ENCODE measurements at regions not wholly inside any gene's neighbourhood (a gene's known extent, or its start where the extent isn't known, plus 50 kb on each side); places are given as distances from the start of the nearest gene placed in this dataset.

DNA sequence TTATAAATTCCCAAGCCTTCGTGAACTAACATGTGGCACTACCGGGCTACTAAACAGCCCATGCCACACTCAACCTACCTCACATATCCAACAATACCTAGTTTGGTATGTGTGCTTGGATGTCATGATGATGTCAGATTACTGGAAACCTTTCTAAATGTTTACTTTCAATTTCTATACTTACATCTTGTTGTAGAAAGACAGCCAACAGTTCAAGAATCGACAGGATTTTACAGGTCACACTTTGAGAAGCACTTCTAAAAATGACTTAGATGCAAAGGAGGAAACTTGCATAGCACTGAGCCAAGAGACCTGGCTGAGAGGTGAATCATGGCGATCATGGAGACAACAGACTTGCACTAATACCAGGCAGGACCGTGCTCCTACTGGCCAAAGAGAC lies 209.9 kb downstream of the COL4A1 start:
- H3K4me3 ChIP-seq = no peak overlapping the region
- H3K4me1 ChIP-seq = no peaks in the 10 kb centered on the region
- H3K27me3 ChIP-seq (ENCODE audit: low read depth) = no peaks in the 10 kb centered on the region
- no peak for DNase-seq (ENCODE audit: low spot score in 2 of 2)
- in situ Hi-C loops (cut with MboI; ENCODE audit: low sequenced_read_pairs) = no loop called here
- no peaks in the 10 kb centered on the region for H3K36me3 ChIP-seq (replicated peaks)
- H3K9me3 ChIP-seq = no peaks in the 10 kb centered on the region

DNA sequence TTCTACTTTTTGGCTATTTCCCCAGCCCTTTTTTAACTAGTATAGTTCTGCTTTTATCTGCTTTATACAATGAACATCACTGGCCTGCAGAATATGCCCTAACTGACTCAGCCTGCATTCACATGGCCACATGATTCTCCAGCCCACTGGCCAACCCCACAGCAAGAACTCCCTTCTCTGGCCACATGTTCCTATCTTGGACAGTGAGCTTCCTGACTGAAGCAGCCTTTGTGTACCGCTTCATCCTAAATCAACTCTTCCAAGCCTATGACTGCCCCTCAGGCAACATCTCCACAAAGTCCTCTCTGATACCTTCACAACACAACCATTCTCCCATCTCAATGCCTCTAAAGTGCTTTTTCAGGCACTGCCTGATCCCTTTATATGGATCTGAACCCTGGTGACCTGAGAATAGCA lies 214.1 kb downstream of the COL4A1 start:
- H3K27me3 ChIP-seq (ENCODE audit: low read depth) = no peaks in the 10 kb centered on the region
- in situ Hi-C loops (cut with MboI; ENCODE audit: low sequenced_read_pairs) = no loop called here

DNA sequence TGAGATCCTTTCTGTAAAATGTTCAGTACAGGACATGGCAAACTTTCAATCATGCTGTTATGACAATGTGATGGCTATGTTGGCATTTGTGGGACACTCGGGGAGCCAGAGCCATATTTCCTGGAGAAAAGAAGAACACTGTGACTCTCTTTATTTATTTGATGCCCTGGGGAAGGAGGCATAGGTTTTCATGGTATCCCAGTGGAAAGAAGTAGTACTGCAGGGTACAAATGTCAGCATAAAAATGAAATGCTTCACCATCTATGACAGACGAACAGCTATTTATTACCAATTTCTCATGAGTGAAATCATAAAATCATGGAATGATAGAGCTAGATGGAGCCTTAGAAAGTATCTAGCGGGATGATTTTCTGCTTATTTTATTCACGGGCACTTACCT lies 217.1 kb downstream of the COL4A1 start:
- H3K9me3 ChIP-seq = no peaks in the 10 kb centered on the region
- no peaks in the 10 kb centered on the region for H3K27me3 ChIP-seq (ENCODE audit: low read depth)
- no peaks in the 10 kb centered on the region for H3K4me1 ChIP-seq
- no peak overlapping the region for H3K4me3 ChIP-seq
- in situ Hi-C loops (cut with MboI; ENCODE audit: low sequenced_read_pairs) = no loop called here
- no peak for DNase-seq (ENCODE audit: low spot score in 2 of 2)
- H3K36me3 ChIP-seq (replicated peaks) = no peaks in the 10 kb centered on the region

More for the DNA sequence above, 214.1 kb downstream of the COL4A1 start:
- no peaks in the 10 kb centered on the region for H3K9me3 ChIP-seq
- H3K36me3 ChIP-seq (replicated peaks) = no peaks in the 10 kb centered on the region
- no peaks in the 10 kb centered on the region for H3K4me1 ChIP-seq
- H3K4me3 ChIP-seq = no peak overlapping the region
- DNase-seq (ENCODE audit: low spot score in 2 of 2) = no peak

DNA sequence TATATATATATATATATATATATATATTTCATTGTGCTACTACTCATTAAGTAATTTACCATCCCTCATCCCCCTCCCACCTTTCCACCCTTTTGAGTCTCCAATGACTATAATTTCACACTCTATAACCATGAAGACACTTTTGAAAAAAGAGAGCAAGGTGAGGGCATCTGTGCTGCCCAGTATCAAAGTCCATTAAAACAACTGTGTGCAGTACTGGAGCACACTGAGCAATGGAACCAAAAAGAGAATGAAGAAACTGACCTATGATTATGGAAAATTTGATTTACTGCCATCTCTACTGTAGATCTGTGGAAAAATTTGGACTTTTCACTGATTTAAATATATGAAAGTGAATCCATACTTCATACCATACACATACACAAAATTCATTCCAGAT lies 217.9 kb downstream of the COL4A1 start:
- Histone ChIP-seq H3K36me3 (replicated peaks) (no peaks in the 10 kb centered on the region), H3K27me3 (ENCODE audit: low read depth) (no peaks in the 10 kb centered on the region), H3K4me3 (no peak overlapping the region), H3K9me3 (no peaks in the 10 kb centered on the region), H3K4me1 (no peaks in the 10 kb centered on the region)
- in situ Hi-C loops (cut with MboI; ENCODE audit: low sequenced_read_pairs) = no loop called here
- no peak for DNase-seq (ENCODE audit: low spot score in 2 of 2)

DNA sequence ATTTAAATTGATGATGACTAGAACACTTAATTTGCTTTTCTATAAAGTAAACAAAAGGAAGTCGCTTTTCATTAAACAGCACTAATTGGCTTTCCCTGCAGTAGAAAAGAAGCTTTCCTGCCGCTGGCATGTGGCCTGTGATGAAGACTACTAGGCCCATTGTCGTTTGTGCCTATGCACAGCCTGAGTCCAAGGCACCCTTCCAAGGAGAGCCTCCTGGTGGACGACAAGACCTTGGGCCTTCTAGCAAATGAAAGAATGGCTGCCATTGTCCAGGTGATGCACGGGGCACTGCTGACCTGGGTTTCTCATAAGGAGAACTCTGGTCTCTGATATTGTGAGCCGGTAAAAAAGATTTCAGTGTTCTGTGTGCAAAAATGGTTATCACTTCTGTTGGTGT lies 233.0 kb downstream of the COL4A1 start:
- in situ Hi-C loops (cut with MboI; ENCODE audit: low sequenced_read_pairs) = no loop called here
- Histone ChIP-seq H3K36me3 (replicated peaks) (no peaks in the 10 kb centered on the region), H3K9me3 (no peaks in the 10 kb centered on the region), H3K4me3 (no peak overlapping the region), H3K27me3 (ENCODE audit: low read depth) (no peaks in the 10 kb centered on the region), H3K4me1 (no peaks in the 10 kb centered on the region)
- no peak for DNase-seq (ENCODE audit: low spot score in 2 of 2)

DNA sequence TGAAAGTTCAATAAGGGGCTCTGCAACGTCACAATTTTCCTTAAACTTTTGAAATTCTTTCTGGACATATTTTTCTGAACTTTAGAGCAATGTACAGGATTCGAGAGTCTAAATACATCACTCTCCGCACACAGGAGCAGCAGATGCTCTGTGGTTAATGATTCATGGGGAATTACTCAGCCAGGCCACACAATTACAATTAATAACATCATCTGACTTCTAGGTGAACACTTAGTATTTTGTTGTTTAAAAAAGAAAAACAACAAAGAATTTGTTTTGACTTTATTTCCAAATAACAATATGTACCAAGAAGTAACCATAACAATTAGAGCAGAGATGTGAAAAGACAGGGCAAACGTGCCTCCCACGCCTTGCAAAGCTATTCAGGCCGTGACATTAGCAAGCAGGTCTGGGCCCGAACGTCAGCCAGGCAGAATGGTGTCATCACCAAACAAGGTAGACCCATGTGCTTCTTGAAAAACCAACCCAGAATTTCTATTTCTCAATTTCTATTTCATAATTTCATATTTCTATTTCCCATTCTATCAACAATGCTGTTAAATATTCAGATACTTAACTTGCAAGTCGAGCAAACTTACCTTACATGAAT lies 236.3 kb downstream of the COL4A1 start:
- Histone ChIP-seq H3K36me3 (replicated peaks) (no peaks in the 10 kb centered on the region), H3K4me3 (no peak overlapping the region), H3K27me3 (ENCODE audit: low read depth) (no peaks in the 10 kb centered on the region), H3K9me3 (no peaks in the 10 kb centered on the region), H3K4me1 (no peaks in the 10 kb centered on the region)
- in situ Hi-C loops (cut with MboI; ENCODE audit: low sequenced_read_pairs) = no loop called here
- DNase-seq (ENCODE audit: low spot score in 2 of 2) = no peak

DNA sequence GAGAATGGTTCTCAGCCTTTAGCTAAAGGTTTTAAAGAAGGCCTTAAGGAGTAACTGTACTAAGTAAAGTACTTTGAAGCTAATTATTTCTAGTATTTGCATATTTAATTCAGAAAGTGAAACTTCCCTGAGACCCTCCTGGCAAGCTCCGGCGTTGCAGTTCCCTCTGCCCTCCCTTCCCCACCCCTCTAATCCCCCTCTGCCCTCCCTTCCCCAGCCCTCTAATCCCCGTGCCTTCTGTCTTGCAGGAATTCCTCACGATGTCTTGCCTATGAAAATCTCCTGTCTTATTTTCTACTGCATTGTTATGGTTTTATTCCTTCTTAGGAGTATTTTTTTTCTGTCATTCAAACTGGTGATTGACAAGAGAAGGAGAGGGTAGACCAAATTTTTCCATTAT lies 236.9 kb downstream of the COL4A1 start:
- H3K9me3 ChIP-seq = no peaks in the 10 kb centered on the region
- no peak overlapping the region for H3K4me3 ChIP-seq
- no peak for DNase-seq (ENCODE audit: low spot score in 2 of 2)
- H3K36me3 ChIP-seq (replicated peaks) = no peaks in the 10 kb centered on the region
- no peaks in the 10 kb centered on the region for H3K4me1 ChIP-seq
- in situ Hi-C loops (cut with MboI; ENCODE audit: low sequenced_read_pairs) = no loop called here
- H3K27me3 ChIP-seq (ENCODE audit: low read depth) = no peaks in the 10 kb centered on the region

DNA sequence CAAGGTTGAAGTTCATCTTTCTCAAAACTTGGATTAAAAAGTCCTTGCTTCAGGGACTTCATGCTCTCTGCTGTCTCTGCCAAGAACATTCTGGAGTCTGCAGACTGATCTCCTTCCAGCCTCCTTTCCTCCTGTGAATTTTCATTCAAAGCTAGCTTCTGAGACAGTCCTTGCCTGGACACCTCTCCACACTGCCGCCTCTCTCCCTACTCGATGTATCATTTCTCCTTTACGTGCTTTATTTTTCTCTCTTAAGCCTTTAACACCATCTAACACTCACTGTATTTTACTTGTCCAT lies 238.8 kb downstream of the COL4A1 start:
- no peak for DNase-seq (ENCODE audit: low spot score in 2 of 2)
- Histone ChIP-seq H3K4me1 (no peaks in the 10 kb centered on the region), H3K4me3 (no peak overlapping the region), H3K36me3 (replicated peaks) (no peaks in the 10 kb centered on the region), H3K27me3 (ENCODE audit: low read depth) (no peaks in the 10 kb centered on the region), H3K9me3 (no peaks in the 10 kb centered on the region)
- in situ Hi-C loops (cut with MboI; ENCODE audit: low sequenced_read_pairs) = no loop called here

DNA sequence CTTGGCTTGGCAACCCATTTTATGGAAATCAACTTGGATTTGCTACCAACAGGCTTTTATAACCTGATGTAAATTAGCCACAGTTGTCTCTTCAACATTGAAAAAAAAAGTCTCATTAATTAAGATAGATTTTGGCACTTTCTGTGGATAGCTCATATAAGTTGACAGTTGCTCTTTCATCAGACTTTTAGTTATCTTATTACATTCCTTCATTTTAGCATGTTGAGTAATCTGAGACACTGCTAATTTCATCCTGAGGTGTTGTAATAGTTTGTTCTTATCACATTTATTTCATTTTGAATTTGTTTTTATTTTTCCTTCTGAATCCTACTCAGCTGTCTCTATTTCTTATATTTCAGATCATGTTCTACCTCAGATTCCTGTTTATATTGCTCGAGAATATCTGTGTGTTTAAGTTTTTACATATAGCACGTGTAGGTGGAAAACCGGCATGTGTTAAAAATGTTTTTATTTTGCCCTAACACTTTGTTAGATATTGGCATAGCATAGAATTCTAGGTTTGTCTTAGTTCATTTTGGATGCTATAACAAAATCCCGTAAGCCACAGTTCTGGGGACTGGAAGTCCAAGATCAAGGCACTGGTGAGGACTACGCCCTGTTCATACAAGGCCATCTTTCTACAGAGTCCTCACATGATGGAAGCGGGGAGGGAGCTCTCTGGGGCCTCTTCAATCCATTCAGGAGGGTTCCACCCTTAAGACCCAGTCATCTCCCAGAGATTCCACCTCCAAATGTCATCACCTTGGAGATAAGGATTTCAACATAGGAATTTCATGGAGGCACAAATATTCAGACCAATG lies 239.4 kb downstream of the COL4A1 start:
- Histone ChIP-seq H3K36me3 (replicated peaks) (no peaks in the 10 kb centered on the region), H3K4me1 (no peaks in the 10 kb centered on the region), H3K4me3 (no peak overlapping the region), H3K9me3 (no peaks in the 10 kb centered on the region), H3K27me3 (ENCODE audit: low read depth) (no peaks in the 10 kb centered on the region)
- in situ Hi-C loops (cut with MboI; ENCODE audit: low sequenced_read_pairs) = no loop called here
- no peak for DNase-seq (ENCODE audit: low spot score in 2 of 2)

DNA sequence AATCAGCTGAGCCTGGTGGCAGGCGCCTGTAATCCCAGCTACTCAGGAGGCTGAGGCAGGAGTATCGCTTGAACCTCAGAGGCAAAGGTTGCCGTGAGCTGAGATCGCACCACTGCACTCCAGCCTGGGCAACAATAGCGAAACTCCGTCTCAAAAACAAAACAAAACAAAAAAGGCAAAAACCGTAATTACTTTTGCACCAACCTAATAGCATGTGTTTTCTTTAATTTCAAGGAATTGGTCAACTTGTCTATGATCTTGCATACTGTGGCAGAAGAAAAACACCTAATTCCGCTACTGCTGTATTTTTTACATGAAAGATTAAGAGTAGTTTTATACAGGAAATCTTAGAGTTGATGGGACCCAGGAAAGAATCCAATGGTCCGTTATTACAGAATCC lies 241.2 kb downstream of the COL4A1 start:
- Histone ChIP-seq H3K36me3 (replicated peaks) (no peaks in the 10 kb centered on the region), H3K27me3 (ENCODE audit: low read depth) (no peaks in the 10 kb centered on the region), H3K4me3 (no peak overlapping the region), H3K4me1 (no peaks in the 10 kb centered on the region), H3K9me3 (no peaks in the 10 kb centered on the region)
- in situ Hi-C loops (cut with MboI; ENCODE audit: low sequenced_read_pairs) = no loop called here
- DNase-seq (ENCODE audit: low spot score in 2 of 2) = no peak

DNA sequence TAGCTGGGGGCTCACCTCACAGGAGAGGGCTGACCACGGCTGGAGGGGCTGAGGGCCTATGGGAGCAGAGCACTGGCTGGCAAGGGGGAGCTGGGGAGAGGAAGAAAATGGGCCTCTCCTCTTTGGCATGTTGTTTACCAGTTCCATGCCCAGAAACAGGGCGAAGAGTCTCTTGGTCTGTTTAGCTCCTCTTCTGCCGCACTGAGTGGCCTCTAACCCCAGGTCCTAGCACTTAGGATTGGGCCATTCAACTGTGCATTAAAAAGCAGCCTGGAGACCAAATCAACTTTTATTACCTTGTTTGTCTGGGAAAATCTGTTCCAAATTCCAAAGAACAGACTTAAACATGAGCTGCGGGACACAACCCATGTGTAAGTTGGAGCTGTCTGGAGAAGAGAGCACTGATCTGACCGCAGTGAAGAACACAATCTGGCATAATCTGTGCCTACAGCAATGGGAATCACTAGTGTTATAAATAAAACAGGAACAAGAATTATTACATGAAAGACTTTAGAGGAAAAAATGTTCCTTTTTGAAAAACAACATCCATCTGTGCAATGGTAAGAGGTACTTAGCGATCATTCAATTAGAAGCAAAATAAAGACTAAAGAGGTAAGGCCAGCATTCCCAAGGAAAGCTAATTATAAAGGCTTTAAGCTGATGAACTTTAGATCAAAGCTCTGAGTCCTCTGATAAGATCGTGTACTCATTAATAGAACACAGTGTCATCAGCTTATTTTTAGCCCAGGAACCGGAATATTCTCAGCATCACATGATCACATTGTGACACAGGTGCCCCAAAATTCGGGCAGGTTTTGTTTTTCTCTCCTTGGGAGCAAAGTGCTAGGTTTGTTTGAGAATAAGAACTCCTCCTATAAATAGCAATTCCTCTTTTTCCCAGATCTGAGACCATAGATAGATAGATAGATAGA lies 243.2 kb downstream of the COL4A1 start:
- DNase-seq (ENCODE audit: low spot score in 2 of 2) = no peak
- Histone ChIP-seq H3K4me3 (no peak overlapping the region), H3K36me3 (replicated peaks) (no peaks in the 10 kb centered on the region), H3K27me3 (ENCODE audit: low read depth) (no peaks in the 10 kb centered on the region), H3K9me3 (no peaks in the 10 kb centered on the region), H3K4me1 (no peaks in the 10 kb centered on the region)
- in situ Hi-C loops (cut with MboI; ENCODE audit: low sequenced_read_pairs) = no loop called here

DNA sequence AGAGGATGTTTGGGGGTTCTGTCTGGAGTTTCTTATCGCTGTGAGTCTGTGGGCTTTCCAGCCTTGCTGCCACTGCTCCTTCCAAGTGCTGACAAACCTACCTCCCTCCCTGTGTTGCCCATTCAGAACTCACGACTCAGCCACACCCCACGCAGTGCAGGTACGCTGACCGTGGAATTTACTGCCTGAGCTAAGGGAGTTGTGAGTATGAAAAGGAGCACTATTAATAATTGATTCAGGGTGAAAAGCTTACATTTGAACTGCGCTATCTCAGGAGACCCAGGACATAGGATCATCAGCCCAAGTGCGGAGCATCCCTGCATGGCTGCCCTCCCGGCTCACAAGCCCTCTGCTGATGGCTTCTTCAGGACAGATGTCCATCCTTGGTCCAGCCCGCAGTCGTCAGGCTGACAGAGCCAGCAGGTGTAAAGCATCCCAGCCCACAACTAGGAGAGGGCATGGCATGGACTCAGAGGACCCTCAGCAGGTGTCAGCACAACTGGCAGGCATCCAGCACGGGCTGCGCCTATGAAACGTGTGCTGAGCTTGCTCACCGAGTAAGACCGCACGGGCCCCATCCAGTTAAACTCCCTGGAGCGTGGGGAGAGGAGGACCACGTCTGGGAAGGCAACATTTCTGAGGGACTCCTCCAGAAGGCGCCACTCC lies 244.0 kb downstream of the COL4A1 start:
- no peak for DNase-seq (ENCODE audit: low spot score in 2 of 2)
- in situ Hi-C loops (cut with MboI; ENCODE audit: low sequenced_read_pairs) = no loop called here
- H3K4me1 ChIP-seq = no peaks in the 10 kb centered on the region
- no peak overlapping the region for H3K4me3 ChIP-seq
- no peaks in the 10 kb centered on the region for H3K36me3 ChIP-seq (replicated peaks)
- H3K27me3 ChIP-seq (ENCODE audit: low read depth) = no peaks in the 10 kb centered on the region
- H3K9me3 ChIP-seq = no peaks in the 10 kb centered on the region

DNA sequence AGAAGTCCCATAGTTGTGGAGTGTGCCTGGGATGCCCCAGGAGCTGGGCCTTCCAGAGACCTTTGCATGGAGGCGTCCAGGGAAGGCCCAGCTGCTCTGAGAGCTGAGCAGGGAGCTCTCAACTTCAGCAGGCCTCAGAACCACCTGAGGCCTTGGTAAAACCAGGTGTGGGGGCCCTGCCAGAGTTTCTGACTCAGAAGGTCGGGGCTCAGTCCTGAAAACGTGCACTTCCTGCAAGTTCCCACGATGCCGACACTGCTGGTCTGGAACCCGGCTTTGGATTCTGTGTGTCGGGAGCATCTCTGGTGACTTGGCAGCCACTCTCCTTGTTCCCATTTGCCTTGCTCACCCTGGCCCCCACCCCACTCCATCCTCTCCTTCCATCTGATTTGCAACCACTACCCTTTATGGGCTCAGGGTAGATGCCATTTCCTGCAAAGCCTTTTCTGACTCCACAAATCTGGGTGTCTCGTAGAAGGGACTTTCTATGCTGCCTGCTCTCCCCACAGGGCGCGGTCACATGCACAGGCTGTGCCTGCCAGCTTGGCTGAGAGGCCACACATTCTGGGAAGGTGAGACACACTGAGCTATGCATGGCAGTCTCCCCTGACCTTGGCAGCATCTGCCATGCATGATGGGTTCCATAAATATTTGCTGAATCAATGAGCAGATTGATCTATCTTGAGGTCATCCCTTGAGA lies 244.7 kb downstream of the COL4A1 start:
- in situ Hi-C loops (cut with MboI; ENCODE audit: low sequenced_read_pairs) = no loop called here
- H3K27me3 ChIP-seq (ENCODE audit: low read depth) = no peaks in the 10 kb centered on the region
- no peaks in the 10 kb centered on the region for H3K4me1 ChIP-seq
- H3K9me3 ChIP-seq = no peaks in the 10 kb centered on the region
- H3K36me3 ChIP-seq (replicated peaks) = no peaks in the 10 kb centered on the region
- DNase-seq (ENCODE audit: low spot score in 2 of 2) = no peak
- H3K4me3 ChIP-seq = no peak overlapping the region

Data from HAP-1 (cell line).